HT-29 (cell line): ENCODE measurements at regions not wholly inside any gene's neighbourhood (a gene's known extent, or its start where the extent isn't known, plus 50 kb on each side); places are given as distances from the start of the nearest gene placed in this dataset.

ENCODE experiments used
- DNase-seq: peaks from one replicate; pipeline ENCODE4 v3.0.0-alpha.2; 2015; ENCODE audit warnings: low spot score

DNA sequence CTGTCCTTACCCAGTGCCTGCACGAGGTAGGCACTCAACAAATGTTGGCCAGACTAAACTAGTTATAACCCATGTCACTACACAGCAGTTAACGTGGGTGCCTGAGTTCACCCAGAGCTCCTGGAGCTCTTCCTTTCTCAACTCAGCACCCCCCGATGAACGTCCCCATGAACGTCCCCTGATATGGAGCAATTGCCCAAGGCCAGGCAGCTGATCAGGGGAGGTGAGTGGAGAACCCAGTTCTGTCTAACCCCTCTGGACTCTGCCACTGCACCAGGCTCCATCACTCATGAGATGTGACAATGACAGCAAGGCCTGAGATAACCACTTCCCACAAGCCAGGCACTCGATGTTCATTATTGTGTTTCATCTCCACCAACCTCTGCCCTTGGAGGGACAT lies 199.0 kb downstream of the BCL11B start:
- DNase-seq: no peak

GRCh38 chr14:99073431-99073830 lies 198.6 kb downstream of the BCL11B start:
- no peak for DNase-seq

- no peak for DNase-seq
Observed at GRCh38 chr14:99075061-99075460, 196.9 kb downstream of the BCL11B start.

DNA sequence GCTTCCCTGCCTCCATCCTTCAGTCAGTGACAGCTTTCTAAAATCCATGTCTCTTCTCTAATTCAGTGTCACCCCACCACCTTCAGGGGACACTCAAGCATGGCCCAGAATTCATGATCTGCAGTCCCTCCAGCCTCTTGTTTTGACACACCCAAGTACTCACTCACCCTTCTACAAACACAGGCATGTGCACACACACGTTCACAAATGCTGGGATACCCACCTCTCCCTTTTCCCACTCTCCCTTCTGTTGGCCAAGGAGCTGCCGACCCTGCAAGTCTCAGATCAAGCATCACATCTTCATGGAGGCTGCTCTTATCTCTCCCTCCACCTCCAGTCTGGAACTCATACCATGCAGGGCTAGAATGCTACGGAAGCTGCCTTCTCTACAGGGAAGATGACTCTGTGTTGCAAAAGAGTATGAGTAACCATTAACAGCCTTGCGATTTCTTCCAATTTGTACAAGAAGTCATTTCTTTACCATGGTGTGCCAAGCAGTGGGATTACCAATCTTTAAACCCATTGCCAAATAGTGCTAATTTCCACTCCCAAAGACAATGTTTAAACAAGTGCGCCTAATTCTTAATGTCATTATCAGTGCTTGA lies 196.1 kb downstream of the BCL11B start:
- DNase-seq: no peak

DNA sequence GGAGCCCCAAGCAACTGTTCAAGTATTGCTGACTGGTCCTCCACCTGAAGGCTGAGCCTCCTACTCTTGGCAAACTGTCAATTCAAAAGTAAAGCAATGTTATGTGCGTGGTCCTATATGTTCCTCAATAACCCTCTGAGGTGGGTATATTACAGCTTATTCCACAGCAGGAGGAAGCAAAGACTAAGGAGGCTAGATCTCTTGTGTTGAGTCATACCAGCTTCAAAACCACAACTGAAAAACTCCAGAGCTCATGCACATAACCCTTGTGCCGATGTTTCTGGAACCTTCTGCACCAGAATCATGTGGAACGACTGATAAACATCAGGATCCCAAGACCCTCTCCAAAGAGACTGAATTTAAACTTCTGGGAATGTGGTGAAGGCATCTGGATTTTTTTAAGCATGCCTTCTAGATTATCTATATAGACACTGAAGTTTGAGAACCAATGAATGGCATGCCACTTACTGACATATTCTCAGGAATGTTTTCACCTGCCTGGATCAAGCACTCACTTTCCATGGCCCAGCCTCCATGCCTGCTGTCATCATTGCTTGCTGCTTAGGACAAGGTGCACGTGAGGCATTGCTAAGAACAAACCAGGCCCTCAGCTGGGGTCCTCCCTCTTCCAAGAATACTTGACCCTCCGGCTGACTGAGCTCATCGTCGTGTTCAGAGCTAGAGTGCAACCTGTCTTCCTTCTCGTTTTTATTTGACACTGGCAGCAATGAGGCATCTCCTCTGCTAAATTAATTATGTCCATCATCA lies 194.7 kb downstream of the BCL11B start:
- no peak for DNase-seq

- no peak for DNase-seq
Observed at GRCh38 chr14:99077844-99078236, 194.2 kb downstream of the BCL11B start.

DNA sequence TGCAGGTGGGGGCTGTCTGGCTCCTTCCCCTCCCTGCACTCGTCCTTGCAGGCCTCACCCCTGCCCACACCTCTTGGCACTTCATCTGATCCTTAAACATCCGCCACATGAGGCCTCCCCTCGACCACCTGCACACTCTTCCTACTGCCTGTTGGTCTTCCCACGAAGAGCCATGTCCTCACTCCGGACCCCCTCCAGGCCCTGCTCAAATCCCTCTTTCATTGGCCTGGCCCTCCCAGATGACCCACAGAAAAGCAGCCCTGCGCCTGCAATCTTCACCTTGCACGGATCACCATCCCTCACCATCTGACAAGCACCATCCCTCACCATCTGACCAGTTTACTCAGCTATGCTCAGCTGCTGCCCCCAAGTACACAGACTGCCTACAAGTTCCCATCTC lies 193.6 kb downstream of the BCL11B start:
- no peak for DNase-seq

DNA sequence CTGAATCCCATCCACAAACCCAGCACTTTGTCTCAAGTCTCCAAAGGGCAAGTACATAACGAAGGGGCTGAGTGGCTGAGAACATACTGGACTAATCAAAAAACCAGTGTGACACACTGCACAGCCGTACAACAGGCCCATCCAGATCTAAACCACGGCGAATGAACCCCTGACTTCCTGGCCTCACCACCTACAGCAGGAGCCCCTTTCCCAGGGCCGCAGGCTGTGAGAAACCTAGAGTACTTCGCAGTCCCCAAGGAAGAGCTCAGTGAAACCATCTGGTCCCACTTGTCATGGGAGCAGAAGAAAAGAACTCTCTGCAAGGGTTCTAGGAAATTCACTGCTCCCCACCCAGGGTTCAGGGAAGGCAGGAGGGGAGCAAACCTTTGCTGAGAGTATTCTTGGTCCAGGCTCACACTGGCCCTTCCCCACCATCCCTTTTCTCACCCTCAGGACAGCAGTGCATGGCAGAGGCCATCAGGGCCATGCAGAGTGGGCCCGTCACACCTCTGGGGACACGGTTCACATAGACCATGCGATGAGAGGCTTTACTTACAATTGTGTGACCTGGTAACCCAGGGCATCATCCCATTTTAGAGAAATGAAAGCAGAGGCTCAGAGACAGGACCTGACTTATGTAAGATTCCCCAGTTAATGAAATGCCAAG lies 192.8 kb downstream of the BCL11B start:
- no peak for DNase-seq

DNA sequence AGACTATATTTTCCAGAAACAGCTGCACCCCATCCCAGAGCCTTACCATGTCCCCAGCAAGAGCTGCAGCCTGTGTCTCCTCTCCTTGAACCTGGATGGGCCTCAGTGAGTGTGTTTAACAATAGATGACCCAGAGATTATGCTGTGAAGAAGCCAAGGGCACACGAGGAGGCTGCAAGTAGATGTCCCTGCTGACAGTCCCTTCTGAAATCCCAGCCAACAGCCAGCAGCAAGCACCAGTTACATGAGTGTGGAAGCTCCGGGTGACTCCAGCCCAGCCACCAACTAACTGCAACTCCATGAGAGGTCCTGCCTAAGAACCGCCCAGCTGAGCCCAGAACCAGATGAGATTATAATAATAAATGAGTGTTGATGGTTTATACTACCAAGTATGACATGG lies 191.7 kb downstream of the BCL11B start:
- DNase-seq: no peak

DNA sequence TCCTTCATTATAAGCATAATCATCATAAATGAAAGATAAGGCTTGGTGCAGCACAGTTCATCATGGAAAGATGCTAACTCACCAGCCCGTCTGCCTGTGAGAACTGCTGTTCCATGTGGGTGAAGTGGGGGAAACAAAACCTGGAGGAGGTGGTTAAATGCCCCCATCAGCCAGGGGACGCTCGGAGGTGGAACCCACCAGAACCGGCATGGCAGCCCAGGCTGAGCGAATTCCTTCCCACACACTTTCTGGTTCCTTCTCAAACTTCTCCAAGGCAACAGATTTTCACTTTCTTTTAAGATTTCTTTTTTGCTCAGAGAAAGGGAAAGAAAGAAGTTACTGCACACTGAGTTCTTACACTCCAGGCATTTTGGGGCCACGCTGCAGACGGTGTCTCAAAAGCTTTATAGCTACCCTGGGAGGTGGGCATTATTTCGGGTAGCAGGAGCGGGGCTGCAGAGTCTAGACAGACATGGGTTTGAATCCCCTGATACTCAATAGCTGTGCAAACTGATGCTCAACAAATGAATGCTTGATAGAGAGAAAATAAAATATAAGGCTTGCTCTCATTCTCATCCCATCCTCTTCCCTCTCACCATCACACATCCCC lies 190.7 kb downstream of the BCL11B start:
- no peak for DNase-seq

GRCh38 chr14:99081880-99082279 lies 190.1 kb downstream of the BCL11B start:
- no peak for DNase-seq

DNA sequence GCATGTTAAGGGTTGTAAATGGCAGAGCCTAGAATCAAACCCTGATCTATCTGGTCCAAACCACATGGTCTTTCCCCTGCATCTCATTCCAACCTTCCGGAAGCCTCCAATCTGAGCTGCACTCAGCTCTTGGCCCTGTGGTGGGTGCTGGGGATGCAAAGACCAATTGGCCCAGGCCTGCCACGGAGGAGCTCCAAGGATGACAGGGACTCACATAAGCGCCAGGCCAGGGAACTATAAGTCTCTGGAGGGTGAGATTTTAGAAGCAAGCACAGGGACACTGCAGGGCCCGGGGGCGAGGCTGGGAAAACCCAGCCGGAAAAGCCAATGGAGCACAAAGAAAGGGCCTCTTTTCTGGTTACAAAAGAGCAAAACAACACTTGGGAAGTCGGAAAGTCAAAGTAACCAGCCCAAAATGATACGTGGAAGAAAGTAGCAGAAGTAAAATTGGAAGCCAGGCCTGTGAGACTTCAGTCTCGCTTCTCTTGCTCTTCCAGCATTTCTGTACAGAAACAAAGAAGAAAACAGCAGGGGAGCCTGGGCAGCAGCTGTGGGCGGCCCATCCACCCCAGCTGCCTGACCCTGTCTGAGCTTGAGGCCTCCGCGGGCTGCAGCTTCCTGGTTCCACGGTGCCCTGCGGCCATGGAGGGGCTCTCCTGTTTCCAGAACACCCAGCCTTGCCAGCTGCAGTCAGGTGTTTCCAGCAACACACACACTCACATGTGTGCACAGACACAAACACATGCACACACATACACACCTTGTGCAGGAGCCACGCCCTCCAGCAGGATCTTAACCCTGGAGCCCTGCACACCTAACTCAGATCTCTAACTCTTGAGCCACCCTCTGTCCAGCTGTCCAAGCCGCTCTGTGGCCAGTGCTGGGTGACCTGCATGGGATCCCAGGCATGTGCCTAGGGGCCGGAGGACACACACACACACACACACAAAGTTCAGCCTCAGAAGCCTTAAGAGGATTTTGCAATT lies 178.2 kb downstream of the BCL11B start:
- no peak for DNase-seq

GRCh38 chr14:99094901-99095300 lies 177.1 kb downstream of the BCL11B start:
- no peak for DNase-seq

- DNase-seq: no peak
Observed at GRCh38 chr14:99095369-99095768, 176.6 kb downstream of the BCL11B start.

GRCh38 chr14:99098199-99098598 lies 173.8 kb downstream of the BCL11B start:
- DNase-seq: no peak

GRCh38 chr14:99099051-99099787 lies 172.8 kb downstream of the BCL11B start:
- no peak for DNase-seq

GRCh38 chr14:99100497-99101270 lies 171.3 kb downstream of the BCL11B start:
- DNase-seq: no peak

DNA sequence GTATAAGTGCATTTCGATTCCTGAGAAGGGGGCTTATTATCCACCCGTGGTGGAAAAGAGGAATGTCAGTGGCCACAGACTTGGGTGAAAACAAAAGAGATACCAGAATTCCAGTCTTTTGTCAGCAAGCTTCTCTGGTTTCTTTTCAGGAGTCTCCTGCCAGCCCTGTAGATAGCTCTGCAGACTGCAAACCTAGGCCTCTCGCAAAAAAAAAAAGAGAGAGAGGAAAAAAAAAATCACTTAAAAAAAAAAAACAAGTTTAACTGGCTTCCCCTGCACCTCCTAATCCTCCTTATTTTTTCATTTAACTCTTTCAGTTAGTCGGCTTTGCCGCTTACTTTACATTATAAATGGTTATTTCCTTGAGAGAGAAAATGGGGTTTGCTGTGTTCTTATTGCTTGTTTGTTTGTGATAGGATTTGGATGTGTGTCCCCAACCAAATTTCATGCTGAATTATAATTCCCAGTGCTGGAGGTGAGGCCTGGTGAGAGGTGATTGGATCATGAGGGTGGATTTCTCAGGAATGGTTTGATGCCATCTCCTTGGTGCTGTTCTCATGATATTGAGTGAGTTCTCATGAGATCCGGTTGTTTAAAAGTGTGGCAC lies 170.0 kb downstream of the BCL11B start:
- DNase-seq: no peak

DNA sequence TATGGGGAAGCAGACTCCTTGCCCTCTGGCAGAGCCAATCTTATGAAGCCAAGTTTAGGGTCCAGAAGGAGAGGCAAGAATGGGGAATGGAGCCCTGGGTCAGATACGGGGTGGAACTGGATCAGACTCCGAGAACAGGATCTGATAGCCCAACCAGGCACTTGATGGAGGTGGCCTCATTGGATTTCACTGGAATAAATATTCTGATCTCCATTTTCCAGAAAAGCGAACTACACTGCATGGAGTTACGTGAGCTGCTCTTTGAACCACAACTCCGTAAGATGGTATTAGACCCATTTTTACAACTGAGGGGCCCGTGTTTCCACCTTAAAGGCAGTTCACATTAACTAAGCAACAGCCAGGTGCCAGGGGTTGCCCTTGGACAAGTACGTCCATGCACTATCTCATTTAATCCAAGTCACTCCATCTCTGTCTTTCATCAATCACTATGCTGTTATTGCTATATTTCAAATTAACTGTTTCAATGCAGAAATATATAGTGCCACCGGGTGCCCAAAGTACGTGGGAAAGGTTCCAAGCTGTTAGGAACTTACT lies 155.2 kb downstream of the BCL11B start:
- no peak for DNase-seq
